OCI-LY3 (cell line): ENCODE measurements at regions not wholly inside any gene's neighbourhood (a gene's known extent, or its start where the extent isn't known, plus 50 kb on each side); places are given as distances from the start of the nearest gene placed in this dataset.

Experiments
- H2AFZ ChIP-seq: fragments of 200-600, 300-600 bp; shearing (Covaris generic); 2 replicates; pipeline ENCODE4 v1.6.0; 2014; ENCODE audit warnings: antibody characterized with exemption, low read depth, low read length
- H3K27ac ChIP-seq: fragments of 200-600, 300-600 bp; sonication (generic); 2 replicates; pipeline ENCODE4 v1.5.1; 2014; ENCODE audit warnings: mild to moderate bottlenecking, low read length, moderate library complexity, mixed read lengths
- H3K27me3 ChIP-seq: fragments of 200-600, 300-600 bp; sonication (generic); 2 replicates; pipeline ENCODE4 v1.6.1; 2014; ENCODE audit warnings: low read depth, low read length, mixed read lengths
- H3K36me3 ChIP-seq: fragments of 200-600, 300-600 bp; sonication (generic); replicated peaks from 2 replicates; pipeline ENCODE3; 2014; ENCODE audit warnings: low read depth, low read length, mixed read lengths
- H3K4me1 ChIP-seq: fragments of 300-600, 200-600 bp; sonication (generic); 2 replicates; pipeline ENCODE4 v1.6.1; 2014; ENCODE audit warnings: low read length, mixed read lengths
- H3K4me2 ChIP-seq: fragments of 200-600, 300-600 bp; sonication (generic); 2 replicates; pipeline ENCODE4 v1.6.1; 2014; ENCODE audit warnings: low read length, mixed read lengths
- H3K4me3 ChIP-seq: fragments of 300-600, 200-600 bp; sonication (generic); 2 replicates; pipeline ENCODE4 v1.5.1; 2014; ENCODE audit warnings: antibody characterized with exemption, mild to moderate bottlenecking, low read length, moderate library complexity
- H3K79me2 ChIP-seq: fragments of 300-600, 200-600 bp; shearing (Covaris generic); 2 replicates; pipeline ENCODE4 v1.6.1; 2014; ENCODE audit warnings: mild to moderate bottlenecking, low read length, mixed read lengths
- H3K9ac ChIP-seq: fragments of 300-600, 200-600 bp; shearing (Covaris generic); 2 replicates; pipeline ENCODE4 v1.6.0; 2014; ENCODE audit warnings: mild to moderate bottlenecking, low read length, moderate library complexity
- H3K9me3 ChIP-seq: fragments of 200-600, 300-600 bp; shearing (Covaris generic); 2 replicates; pipeline ENCODE4 v1.6.1; 2014; ENCODE audit warnings: low read length, mixed read lengths; ENCODE audit not compliant: insufficient read depth
- H4K20me1 ChIP-seq: fragments of 200-600, 300-600 bp; sonication (generic); 2 replicates; pipeline ENCODE4 v1.6.1; 2016; ENCODE audit warnings: low read length, mixed read lengths; ENCODE audit not compliant: insufficient read depth
- CTCF ChIP-seq: fragments of 200-600, 300-600 bp; sonication (generic); IDR thresholded peaks from 2 replicates; pipeline ENCODE4 v1.5.1; 2014; ENCODE audit warnings: antibody characterized with exemption, low read length, low read depth
- EZH2phosphoT487 ChIP-seq: fragments of 200-600 bp; shearing (Covaris generic); IDR thresholded peaks from 2 replicates; pipeline ENCODE4 v1.6.1; 2018; ENCODE audit warnings: antibody characterized with exemption, mixed run types, low read depth

- no peaks in the 10 kb centered on the region for H3K9me3 ChIP-seq
These were observed 543.7 kb upstream of the CNTNAP5 start for GRCh38 chr2:123481406-123481805.

GRCh38 chr2:123485056-123485455 lies 540.0 kb upstream of the CNTNAP5 start:
- no peak overlapping the region for H3K4me2 ChIP-seq
- TF ChIP-seq EZH2phosphoT487, result no peak
- TF ChIP-seq CTCF, result no peak

More at GRCh38 chr2:123481406-123481805, 543.7 kb upstream of the CNTNAP5 start:
- Histone ChIP-seq H3K9ac (no peak overlapping the region), H3K36me3 (no peaks in the 10 kb centered on the region), H3K27ac (no peak overlapping the region), H3K4me1 (no peaks in the 10 kb centered on the region), H4K20me1 (no peaks in the 10 kb centered on the region), H3K4me3 (no peak overlapping the region), H3K79me2 (no peaks in the 10 kb centered on the region), H3K4me2 (no peak overlapping the region), H3K27me3 (no peaks in the 10 kb centered on the region), H2AFZ (no peak overlapping the region)
- TF ChIP-seq CTCF (no peak), EZH2phosphoT487 (no peak)

GRCh38 chr2:123493687-123494086 lies 531.4 kb upstream of the CNTNAP5 start:
- Histone ChIP-seq H2AFZ (no peak overlapping the region), H3K4me3 (no peak overlapping the region), H3K36me3 (no peaks in the 10 kb centered on the region), H3K4me2 (no peak overlapping the region), H3K27me3 (no peaks in the 10 kb centered on the region), H3K9ac (no peak overlapping the region), H3K79me2 (no peaks in the 10 kb centered on the region), H4K20me1 (no peaks in the 10 kb centered on the region), H3K4me1 (peaks cover 18% of the 10 kb centered on the region), H3K9me3 (no peaks in the 10 kb centered on the region), H3K27ac (no peak overlapping the region)
- TF ChIP-seq CTCF (no peak), EZH2phosphoT487 (no peak)

More at GRCh38 chr2:123485056-123485455, 540.0 kb upstream of the CNTNAP5 start:
- Histone ChIP-seq H3K36me3 (no peaks in the 10 kb centered on the region), H3K27me3 (no peaks in the 10 kb centered on the region), H2AFZ (no peak overlapping the region), H3K4me1 (no peaks in the 10 kb centered on the region), H3K9ac (no peak overlapping the region), H3K4me3 (no peak overlapping the region), H3K9me3 (no peaks in the 10 kb centered on the region), H3K79me2 (no peaks in the 10 kb centered on the region), H4K20me1 (no peaks in the 10 kb centered on the region), H3K27ac (no peak overlapping the region)

GRCh38 chr2:123495241-123495640 lies 529.8 kb upstream of the CNTNAP5 start:
- H2AFZ ChIP-seq, result no peak overlapping the region
- TF ChIP-seq EZH2phosphoT487, result no peak
- TF ChIP-seq CTCF, result no peak
- H4K20me1 ChIP-seq, result no peaks in the 10 kb centered on the region
- H3K9me3 ChIP-seq, result no peaks in the 10 kb centered on the region
- H3K4me2 ChIP-seq, result no peak overlapping the region
- no peak overlapping the region for H3K9ac ChIP-seq
- H3K27ac ChIP-seq, result no peak overlapping the region
- no peaks in the 10 kb centered on the region for H3K27me3 ChIP-seq
- H3K4me1 ChIP-seq, result peaks cover 18% of the 10 kb centered on the region
- no peaks in the 10 kb centered on the region for H3K36me3 ChIP-seq
- H3K4me3 ChIP-seq, result no peak overlapping the region
- no peaks in the 10 kb centered on the region for H3K79me2 ChIP-seq
